WERI-Rb-1 (cell line): ENCODE measurements at regions not wholly inside any gene's neighbourhood (a gene's known extent, or its start where the extent isn't known, plus 50 kb on each side); places are given as distances from the start of the nearest gene placed in this dataset.
"Not testable (repeated sequence)": the region's sequence is repeated elsewhere in the genome, so short reads cannot be mapped to it uniquely, and the experiment has no call there.

Experiments
- DNase-seq: peaks from one replicate; pipeline ENCODE4 v3.0.0-alpha.2; 2020
- H3K27ac ChIP-seq: fragments of 250-450 bp; sonication (Bioruptor Pico); 2 replicates; pipeline ENCODE4 v1.5.1; 2020; ENCODE audit warnings: mild to moderate bottlenecking, moderate library complexity
- H3K27me3 ChIP-seq: fragments of 250-450 bp; sonication (Bioruptor Pico); 2 replicates; pipeline ENCODE4 v1.5.1; 2021; ENCODE audit warnings: mild to moderate bottlenecking, low read depth, moderate library complexity; ENCODE audit not compliant: insufficient read depth, severe bottlenecking
- H3K36me3 ChIP-seq: fragments of 250-450 bp; sonication (Bioruptor Pico); 2 replicates; pipeline ENCODE4 v1.5.1; 2020; ENCODE audit warnings: mild to moderate bottlenecking, moderate library complexity
- H3K4me3 ChIP-seq: 2 replicates; pipeline ENCODE4 v1.5.1; 2011; ENCODE audit warnings: low read depth, mild to moderate bottlenecking, control low read depth, low read length
- H3K9me3 ChIP-seq: fragments of 250-450 bp; sonication (Bioruptor Pico); 2 replicates; pipeline ENCODE4 v1.5.1; 2021; ENCODE audit warnings: mild to moderate bottlenecking, moderate library complexity; ENCODE audit not compliant: severe bottlenecking
- CTCF ChIP-seq: IDR thresholded peaks from 2 replicates; pipeline ENCODE4 v1.5.1; 2011; ENCODE audit warnings: low read depth, mild to moderate bottlenecking, control low read depth, inconsistent platforms, low read length

DNA sequence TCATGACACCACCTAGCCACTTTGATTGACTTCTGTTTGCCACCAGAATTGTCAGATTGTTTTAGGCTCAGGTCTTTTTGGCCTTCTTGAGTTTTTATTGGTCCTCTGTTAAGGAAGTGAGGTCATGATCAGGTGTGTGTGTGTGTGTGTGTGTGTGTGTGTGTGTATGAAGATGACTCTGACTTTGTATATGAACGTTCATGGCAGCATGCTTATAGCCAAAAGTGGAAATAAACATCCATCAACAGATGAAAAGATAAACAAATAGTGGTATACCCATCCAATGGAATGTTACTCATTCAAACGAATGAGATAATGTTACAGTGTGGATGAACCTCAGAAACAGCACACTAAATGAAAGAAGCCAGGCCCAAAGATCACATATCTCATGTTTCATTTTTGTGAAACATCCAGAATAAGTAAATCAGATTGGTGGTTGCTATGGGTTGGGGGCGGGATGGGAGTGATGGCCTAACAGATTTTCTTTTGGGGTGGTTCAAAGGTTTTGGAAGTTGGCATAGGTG is 258.6 kb downstream of the KTN1 start:
- no peak for DNase-seq
- Histone ChIP-seq H3K36me3 (no peaks in the 10 kb centered on the region), H3K27ac (no peak overlapping the region), H3K9me3 (no peaks in the 10 kb centered on the region), H3K27me3 (no peaks in the 10 kb centered on the region), H3K4me3 (no peak overlapping the region)
- TF ChIP-seq CTCF: no peak

- H3K27ac ChIP-seq, H3K4me3 ChIP-seq, H3K27me3 ChIP-seq, H3K36me3 ChIP-seq, H3K9me3 ChIP-seq, DNase-seq: not testable (repeated sequence)
Observed at GRCh38 chr14:55839301-55839947, 259.4 kb downstream of the KTN1 start.

- no peak for DNase-seq
- no peaks in the 10 kb centered on the region for H3K36me3 ChIP-seq
- no peak overlapping the region for H3K27ac ChIP-seq
- TF ChIP-seq CTCF: no peak
- no peak overlapping the region for H3K4me3 ChIP-seq
- H3K27me3 ChIP-seq: no peaks in the 10 kb centered on the region
- H3K9me3 ChIP-seq: peaks cover 4% of the 10 kb centered on the region
Observed at GRCh38 chr14:55840821-55841220, 260.8 kb downstream of the KTN1 start.

DNA sequence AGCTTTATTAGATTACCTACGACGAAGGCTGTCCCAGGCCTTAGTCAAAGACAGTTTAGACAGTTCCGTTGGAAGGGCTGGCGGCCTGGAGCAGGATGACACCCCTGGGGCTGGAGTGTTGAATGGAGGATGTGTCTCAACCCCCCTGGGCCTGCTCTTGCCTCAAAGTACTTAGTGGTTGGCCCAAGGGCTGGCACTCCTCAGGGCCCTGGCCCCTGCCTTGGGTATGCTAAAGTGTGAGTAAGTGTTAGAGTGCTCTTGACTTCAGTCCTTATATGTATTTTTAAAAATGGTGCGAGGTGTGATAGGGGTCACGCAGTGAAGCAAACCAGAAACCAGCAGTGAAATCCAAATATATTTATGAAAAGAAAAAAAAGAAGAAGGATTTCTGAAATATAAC is 261.6 kb downstream of the KTN1 start:
- H3K9me3 ChIP-seq: peaks cover 4% of the 10 kb centered on the region
- H3K4me3 ChIP-seq: no peak overlapping the region
- H3K27me3 ChIP-seq: no peaks in the 10 kb centered on the region
- no peak overlapping the region for H3K27ac ChIP-seq
- DNase-seq: no peak
- no peaks in the 10 kb centered on the region for H3K36me3 ChIP-seq
- no peak for TF ChIP-seq CTCF

DNA sequence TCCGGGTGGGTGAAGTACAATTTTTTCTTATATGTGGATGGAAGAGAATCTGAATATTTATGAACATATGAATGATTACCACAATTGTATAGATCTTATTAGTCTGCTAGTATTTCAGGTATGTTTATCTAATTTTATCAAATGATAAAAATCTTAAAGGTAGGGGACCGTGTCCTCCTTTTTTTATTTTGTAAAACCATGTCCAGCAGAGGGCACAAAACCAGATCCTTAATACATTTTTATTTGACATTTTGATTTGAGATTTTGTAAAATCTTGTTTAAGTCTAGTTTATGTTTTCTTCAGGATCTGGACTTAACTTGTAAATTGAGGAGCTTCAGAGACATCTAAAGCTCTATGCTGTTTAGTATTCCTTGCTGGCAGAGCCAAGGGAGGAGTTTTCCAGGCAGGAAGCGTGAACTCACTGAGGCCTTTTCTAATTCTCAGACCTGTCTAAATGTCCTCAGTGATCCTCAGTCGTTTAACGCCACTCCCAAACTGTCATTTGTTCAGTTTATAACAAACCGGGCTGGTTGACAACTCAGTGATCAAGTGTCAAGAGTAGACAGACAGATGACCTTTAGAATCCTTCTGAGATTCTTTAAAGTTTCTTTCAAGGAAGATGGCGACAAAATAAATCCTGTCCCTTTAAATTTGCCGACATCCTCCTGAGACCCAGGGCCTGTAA is 263.9 kb downstream of the KTN1 start:
- Histone ChIP-seq H3K36me3 (no peaks in the 10 kb centered on the region), H3K27me3 (no peaks in the 10 kb centered on the region), H3K9me3 (peaks cover 4% of the 10 kb centered on the region), H3K4me3 (no peak overlapping the region), H3K27ac (no peak overlapping the region)
- no peak for DNase-seq
- TF ChIP-seq CTCF: no peak

DNA sequence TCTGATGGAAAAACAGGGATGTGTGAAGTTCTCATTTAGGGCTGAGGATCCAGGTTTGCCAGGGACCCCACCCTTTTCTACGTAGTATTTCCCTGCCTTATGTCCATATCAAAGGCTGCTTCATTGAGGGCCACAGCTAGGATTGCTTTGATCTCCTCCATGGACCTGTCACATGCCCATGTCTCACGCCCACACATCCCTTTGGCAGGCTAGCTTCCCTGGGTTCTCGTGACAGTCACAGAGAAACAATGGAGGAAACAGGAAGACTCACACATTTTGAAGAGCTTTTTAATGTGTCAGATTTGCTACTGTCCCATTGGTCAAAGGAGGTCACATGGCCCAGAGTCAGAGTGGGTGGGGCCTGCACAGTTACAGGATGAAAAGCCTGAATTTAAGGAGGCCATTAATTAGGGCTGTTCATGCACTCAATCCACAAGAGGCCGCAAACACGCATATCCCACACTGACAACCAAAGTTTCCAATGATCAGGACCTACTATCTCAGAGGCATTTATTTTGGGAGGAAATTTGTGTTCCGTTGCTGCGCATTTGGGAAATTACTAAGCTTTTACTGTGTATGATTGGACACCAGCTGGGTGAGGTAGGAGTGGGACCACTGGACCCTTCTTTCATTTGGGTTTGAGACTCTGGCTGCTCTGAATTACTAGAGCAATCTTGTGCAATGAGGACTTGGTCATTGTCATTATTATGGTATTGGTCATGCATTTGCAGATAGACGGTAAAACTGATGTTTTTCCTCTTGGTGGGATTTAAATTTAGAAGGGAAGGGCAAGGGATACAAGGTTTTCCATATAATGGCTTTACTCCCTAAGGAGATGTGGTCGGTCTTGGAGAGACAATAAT is 266.2 kb downstream of the KTN1 start:
- H3K27me3 ChIP-seq: no peaks in the 10 kb centered on the region
- DNase-seq: no peak
- H3K27ac ChIP-seq: no peak overlapping the region

More for the DNA sequence above, 266.2 kb downstream of the KTN1 start:
- H3K9me3 ChIP-seq: peaks cover 4% of the 10 kb centered on the region
- H3K4me3 ChIP-seq: no peak overlapping the region
- no peaks in the 10 kb centered on the region for H3K36me3 ChIP-seq
- TF ChIP-seq CTCF: no peak
